HG02973 (cell line): ENCODE measurements at regions not wholly inside any gene's neighbourhood (a gene's known extent, or its start where the extent isn't known, plus 50 kb on each side); places are given as distances from the start of the nearest gene placed in this dataset.

Experiments used
- ATAC-seq: cut with Tn5 transposase; IDR thresholded peaks from one replicate; pipeline ENCODE4 v1.9.1; 2021; ENCODE audit warnings: moderate library complexity; ENCODE audit not compliant: unreplicated experiment

DNA sequence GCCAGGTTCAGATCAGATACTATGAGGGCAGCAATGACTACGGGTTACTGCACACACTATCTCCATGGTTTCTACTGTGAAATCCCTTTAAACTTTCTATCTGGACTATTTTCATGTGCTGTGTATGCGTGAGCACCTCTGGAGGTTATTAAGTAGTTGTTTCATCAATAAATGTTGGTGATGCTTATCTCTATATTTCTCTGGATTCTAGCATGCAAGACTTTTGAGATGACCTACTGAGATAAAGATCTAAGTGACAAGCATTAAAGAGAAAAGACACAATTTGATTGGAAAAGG is 194.0 kb downstream of the NRIP1 start:
- no peak for ATAC-seq

DNA sequence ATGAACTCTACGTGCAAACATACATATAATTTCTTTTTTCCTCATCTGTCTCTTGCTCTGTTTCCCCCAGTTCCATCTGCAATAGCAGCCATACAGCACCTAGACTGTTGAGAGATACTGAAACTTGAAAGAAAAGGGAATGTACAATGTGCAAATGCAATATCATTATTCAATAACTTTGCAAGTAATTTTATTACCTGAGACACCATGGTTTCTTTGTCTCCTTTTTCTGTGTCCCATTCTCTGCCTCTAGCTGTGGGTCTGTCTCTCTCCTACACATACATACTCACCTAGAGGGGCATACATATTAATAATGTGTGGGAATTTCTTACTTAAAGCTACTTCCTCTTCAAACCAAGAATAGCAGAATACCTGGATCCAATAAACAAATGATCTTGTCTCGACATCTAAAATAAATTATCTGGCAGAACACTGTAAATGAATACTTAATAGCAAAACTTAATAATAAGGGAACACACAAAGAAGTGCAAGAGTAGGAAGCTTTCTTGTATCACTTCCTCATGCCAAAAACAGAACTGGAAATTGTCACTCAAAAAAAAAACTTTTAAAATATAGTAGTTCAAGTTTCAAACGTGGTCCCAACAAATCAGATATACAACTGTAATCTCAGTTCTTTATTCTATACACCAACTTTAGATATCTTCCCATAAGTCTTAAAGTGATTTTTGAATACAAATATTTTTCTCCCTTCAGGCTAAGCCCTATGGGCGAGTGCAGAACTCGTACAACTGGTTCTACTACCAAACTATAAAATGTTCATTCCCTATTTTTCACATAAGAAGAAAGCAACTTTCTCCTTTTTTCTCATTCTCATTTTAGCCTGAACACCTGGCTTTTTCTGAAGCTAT is 194.6 kb downstream of the NRIP1 start:
- no peak for ATAC-seq

DNA sequence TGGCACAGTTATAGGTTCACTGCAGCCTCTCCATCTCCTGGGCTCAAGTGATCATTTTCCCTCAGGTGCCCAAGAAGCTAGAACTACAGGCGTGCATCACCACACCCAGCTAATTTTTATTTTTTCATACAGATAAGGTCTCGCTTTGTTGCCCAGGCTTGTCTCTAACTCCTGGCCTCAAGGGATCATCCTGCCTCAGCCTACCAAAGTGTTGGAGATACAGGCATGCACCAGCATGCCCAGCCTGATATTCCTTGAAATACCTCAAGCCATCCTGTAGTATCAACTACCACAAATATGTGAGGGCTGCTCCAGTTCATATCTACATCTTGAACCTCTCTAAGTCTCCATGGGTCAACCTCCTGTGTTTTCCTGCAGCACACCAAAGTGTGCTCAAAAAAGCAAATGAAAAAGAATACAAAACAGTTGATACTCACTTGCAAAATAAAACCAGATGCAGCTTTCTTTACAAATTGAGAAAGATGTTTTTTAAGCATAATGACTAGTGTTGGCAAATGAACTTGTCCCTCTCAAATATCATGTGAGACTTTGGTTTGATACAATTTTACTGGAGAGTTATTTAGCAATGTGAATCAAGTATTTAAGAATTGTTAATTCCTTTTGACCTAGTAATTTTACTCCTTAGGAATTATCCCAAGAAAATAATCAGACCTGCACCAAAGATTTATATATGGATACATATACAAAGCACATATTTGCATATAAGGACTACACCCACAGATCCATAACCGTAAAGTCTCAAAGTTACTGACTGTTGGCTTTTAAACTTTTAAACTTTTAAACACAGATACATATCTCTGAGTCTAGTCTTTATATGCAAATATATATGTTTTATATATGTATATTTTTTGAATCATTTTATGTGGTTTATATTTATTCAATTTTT is 197.7 kb downstream of the NRIP1 start:
- no peak for ATAC-seq

DNA sequence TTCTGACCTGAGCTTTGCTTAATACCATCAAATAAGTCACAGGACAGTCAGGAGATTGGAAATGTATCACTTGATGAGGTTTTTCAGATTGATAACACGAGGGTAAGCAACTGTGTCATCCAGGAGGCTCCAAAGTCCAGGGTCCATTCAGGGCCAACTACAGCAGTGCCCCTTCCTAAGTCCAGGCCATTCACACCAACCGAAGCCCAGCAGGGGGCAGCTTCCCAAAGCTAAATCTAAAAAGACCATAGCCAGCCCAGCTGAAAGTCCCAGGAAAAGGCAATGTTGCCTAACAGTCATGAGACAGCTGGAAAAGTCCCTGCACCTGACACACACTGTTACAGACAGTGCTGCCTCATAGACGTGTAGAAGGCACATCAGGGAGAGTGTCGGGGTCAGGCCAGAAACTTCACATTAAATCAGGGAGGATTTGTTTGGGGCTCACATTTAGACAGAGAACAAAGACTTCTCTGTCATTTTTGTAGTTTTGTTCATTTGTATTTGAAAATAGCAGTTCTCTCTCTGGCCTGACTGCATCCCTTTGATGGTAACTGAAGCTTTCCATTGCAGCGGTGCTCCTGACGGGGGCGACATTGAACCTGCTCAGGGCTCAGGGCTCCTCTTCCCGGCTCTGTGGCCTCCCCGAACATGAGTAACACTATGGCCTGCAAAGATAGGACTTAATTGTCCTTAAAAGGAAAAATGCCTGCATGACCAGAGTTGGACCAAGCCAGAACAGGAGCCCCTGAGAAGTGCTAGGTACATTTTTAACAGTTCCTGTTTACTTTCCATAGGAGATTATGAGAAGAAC is 200.4 kb downstream of the NRIP1 start:
- peak; percentile 70 for ATAC-seq

DNA sequence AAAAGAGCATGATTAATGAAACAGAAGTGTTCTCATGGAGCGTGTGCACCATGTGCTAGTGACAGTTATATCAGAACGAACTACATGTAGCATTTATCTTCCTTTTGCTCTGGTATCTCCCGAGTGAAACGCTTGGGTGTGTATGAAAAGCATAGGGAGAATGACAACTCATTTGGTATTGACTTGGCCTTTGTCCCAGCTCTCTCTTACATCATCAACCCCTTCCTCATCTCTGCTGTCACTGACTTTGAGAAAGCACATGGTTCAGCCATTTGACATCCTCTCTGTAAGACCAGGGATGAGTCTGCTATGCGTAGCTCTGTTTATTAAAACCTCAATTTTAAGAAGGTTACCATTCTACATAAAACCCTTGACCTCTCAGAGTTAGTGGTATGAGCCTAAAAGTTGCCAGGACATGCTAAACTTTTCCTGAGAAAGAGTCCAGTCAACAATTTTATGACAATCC is 201.0 kb downstream of the NRIP1 start:
- ATAC-seq: no peak

DNA sequence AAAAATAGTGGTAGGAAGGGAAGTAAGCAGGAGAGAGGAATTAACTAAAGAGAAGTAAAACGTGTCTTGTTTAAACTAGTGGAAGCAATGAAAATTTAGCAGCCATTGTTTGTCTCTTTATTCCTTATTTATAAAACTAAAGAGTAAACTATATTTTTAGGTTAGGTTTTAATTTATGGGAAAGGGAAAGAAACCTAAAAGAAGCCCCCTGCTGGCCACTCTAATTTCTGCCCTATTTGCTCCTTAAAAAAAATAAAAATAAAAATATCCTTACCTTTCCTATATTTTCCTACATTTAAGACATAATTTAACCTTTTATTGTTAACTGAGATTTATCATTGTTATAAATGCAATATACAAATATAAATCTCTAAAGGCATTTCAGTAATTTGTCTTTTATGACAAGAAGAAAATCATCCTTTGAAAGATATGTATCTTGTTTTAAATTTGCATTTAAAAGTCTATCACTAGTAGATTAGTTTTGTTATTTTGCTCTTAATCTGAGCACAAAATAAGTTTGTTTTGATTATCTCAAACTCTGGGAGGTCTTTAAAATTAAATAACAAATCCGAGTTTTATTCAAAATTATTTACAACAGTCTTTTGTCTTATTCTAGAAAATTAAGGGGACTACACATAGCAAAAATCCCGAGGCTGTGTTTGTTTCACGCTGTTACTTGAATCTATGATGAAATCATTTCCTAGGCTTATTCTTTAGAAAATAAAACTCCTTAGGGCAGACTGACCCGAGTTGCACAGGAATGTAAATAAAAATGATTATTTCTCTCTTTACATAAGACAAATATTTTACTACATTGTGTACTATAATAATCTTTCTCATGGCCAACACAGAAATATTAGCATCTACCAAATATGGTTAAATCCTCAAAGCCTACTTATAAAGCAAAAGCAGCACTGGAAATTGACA is 201.7 kb downstream of the NRIP1 start:
- no peak for ATAC-seq

DNA sequence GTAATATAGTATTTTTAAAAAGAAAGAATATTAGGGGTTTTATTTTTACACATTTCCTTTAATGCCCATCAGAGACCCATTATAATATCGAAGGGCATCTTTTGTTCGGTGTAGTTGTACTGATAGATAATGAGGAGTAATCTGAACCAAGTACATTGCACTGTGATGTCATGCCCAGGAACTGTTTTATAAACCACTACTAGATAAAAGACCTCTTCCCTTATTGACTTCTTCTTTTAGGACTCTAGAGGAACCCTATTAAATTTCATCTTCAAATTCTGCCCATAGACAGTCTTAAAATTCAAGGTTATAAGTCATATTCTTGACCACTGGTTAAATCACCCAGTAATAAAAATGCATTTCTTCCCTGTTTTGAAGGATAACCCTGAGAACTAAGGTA is 206.5 kb downstream of the NRIP1 start:
- no peak for ATAC-seq

DNA sequence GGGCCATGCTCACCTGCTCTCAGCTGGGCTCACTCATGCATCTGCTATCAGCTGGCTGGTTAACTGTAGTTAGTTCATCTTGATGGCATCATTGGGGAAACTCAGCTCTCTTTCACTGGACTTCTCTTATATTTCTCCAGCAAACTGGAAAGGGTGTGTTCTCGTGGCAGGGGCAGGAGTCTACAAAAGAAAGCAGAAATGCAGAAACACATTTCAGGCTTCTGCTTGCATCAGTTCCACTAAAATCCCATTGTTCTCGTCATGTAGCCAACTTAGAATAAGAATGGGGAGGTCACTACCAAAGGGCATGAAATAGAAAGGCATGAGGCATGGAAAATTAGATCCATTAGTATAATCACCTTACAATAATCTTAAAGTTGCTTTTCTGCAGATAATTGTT is 207.3 kb downstream of the NRIP1 start:
- ATAC-seq: no peak

DNA sequence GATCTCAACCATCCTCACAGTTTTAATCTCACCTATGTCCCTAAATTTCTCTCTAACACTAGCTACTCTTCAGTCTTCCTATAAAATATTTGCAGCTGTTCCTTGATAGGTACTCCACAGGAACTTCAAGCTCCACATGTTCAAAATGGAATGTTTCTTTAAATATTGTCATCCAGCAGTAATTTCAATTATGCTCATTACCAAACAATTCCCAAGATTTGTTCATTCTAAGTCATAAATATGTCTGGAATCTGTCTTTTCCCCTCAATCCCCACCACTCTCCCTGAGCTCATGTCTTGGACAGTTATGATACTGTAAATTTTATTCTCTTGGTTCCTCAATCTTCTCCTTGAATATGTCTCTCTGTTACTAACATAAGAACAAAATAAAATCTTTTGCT is 214.4 kb downstream of the NRIP1 start:
- ATAC-seq: no peak

DNA sequence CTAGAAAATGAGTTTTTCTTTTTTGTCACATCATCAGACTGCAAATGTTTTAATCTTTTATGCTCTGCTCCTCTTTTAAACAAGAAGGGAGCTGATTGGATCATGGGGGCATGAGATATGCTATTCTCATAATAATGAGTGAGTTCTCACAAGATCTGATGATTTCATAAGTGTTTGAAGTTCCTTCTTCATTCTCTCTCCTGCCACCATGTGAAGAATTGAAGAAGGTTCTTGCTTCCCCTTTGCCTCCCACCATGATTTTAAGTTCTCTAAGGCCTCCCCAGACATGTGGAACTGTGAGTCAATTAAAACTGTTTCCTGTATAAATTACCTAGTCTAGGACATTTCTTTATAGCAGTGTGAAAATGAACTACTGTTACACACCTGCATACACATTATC is 218.2 kb downstream of the NRIP1 start:
- no peak for ATAC-seq

DNA sequence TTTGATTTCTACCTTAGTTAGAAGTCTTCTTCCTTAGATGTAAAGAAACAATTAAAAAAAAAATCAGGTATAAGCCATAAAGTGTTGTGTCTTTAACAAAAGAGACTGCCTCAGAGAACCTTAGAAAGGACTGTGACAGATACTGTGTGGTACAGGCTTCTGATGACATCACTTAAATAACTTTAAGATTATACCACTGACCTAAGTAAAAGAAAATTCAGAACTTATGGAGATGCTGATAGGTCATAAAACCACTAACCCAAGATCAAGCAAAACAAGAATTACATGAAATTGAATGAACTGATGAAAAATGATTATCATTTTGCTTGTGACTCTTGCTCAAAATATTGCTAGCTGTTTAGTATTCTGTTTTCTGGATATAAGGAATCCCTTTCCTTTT is 220.8 kb downstream of the NRIP1 start:
- ATAC-seq: no peak

DNA sequence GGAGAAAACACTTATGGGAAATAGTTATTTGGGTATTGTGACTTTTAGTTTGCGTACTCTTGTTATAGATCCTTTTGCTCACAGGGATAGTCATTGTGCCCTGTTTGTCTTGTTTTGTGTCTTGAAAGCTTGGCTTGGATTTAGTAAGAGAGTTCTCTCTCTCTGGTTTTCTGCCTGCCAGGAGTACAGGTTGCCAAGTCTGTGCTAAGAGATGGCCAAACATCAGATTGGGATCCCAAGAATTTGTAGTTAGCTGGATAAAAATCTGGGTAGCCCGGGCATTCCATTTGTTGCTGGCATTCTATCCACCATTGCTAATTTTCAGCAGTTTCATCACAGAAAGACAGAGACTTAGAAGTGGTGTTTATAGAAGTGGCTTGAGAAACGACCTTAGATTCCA is 222.2 kb downstream of the NRIP1 start:
- ATAC-seq: no peak

DNA sequence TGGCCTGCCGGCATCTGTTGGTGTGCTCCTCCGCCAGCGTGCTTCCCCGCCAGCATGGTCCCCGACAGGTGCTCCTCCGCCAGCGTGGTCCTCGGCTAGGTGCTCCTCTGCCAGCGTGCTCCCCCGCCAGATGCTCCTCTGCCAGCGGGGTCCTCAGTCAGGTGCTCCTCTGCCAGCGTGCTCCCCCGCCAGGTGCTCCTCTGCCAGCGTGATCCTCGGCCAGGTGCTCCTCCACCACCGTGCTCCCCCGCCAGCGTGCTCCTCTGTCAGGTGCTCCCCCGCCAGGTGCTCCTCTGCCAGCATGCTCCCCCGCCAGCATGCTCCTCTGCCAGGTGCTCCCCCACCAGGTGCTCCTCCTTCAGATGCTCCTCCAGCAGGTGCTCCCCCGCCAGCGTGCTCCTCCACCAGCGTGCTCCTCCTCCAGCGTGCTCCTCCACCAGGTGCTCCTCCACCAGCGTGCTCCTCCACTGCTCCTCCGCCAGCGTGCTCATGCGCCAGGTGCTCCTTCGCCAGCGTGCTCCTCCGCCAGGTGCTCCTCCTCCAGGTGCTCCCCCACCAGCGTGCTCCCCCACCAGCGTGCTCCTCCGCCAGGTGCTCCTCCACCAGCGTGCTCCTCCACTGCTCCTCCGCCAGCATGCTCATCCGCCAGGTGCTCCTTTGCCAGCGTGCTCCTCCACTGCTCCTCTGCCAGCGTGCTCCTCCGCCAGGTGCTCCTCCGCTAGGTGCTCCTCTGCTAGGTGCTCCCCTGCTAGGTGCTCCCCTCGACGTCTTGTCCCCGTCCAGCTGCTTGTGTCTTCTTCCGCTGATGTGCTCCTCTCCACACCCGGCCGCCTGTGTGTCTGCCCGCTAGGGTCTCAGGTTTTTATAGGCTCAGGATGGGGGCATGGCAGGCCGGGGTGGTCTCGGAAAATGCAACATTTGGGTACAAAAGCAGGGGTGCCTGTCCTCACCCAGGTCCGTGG is 223.0 kb downstream of the NRIP1 start:
- ATAC-seq: no peak

DNA sequence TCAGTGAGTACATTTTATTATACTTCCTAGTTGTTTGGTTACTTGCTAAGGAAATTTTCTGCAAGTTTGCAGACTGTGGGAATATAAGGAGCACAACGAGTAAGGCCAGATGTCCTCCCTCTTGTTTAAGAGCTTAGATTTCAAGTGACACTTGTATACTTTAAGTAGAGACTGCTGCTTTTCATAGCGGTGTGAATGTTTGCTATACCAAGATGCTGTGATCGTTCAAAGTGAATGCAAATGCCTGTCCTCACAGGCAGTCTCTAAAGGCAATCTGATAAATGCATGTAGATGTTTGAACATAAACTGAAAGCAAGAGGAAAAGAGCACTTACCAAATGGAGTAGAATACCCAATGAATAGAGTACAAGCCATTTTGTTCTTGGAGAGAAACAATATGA is 226.4 kb downstream of the NRIP1 start:
- ATAC-seq: no peak

DNA sequence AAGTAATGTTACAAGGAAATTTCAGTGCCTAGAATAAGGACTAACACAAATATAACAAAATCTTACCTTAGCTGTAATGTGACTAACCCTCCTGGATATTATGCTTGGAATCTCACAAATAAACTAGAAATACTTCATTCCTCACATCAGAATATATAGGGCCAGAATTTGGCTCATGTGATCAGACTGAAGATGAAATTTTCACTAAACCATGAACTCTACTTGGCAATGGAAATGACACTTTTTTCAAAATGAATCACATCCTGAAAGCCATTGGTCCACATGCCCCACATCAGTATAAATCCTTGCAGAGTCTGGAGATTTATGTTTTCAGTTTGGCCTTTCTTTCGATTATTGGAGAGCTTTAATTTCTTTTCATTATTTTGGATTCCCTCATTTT is 227.8 kb downstream of the NRIP1 start:
- no peak for ATAC-seq

DNA sequence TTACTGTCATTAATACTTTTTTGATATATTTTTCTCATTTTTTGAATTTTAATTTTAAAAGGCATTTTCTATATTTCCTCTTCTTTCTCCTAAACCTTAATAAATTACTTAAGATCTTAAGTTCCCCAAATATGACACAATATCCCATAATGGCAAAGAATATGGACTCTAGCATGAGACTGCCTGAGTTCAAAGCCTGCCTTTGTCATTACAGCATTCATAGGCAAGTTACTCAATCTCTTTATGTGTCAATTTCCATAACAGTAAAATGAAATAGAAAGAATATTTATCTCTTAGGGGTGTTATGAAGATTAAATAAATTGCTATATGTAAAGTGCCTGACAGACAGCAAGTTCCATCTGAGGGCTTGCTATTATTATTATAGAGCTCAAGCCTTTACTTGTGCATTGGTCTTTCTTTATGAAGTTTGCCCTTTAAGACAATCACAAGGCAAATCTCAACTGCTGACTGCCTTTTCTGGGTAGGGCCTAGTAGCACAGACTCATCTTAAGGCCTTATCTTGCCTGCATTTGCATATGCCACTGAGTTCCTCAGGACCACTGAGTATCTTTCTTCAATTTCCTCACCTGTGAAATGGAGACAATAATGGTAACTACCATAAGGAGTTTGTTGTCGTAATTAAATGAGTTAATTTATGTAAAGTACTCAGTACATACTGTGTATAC is 231.0 kb downstream of the NRIP1 start:
- no peak for ATAC-seq

DNA sequence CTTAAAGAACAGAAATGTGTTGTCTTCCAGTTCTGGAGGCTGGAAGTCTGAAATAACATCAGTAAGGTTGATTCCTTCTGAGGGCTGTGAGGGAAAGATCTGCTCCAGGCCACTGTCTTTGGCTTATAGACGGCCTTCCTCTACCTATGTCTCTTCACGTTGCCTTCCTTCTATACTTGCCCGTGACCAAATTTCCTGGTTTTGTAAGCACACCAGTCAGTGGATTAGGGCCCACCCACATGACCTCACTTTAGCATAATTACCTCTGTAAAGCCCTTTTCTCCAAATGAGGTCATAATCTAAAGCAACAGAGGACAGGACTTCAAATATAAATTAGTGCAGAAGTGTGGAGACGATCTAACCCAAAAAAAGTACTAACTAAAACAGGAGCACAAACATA is 231.6 kb downstream of the NRIP1 start:
- no peak for ATAC-seq

DNA sequence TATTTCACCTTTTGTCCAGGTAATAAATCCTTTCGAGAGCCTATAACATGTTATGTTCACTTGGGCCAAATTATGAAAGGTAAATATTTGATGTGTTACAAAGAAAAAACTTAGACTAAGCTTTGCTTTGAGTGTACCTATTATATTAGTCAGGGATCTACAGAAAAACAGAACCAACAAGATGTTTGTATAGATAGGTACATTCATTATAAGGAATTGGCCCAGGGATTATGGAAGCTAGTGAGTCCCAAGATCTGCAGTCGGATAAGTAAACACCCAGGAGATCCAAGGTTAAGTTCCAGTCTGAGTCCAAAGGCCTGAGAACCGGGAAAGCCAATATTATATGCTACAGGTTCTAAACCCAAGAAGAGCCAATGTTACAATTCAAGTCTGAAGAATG is 234.5 kb downstream of the NRIP1 start:
- no peak for ATAC-seq

DNA sequence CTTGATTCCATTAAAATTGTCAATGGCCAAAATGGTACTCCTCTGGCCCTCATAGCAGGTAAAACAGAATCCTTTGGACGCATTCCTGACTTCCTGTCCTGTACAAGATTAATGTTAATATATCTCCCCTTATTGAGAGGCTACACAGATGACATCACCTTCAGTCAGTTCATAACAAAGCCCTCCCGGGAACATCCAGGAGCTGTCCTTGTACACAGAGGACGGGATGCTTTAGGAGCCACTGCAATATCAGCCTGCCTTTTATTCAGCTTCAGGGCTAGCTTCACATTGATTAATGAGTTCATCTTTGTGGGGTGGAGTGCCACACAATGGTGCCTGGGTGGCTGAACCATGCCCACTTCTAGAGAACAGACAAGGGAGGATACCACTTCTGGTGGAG is 235.1 kb downstream of the NRIP1 start:
- ATAC-seq: no peak
